Dendritic cell treated with granulocyte-macrophage colony-stimulating factor and Interleukin-4, amounts not matched to agents 40 ng/mL and 50 ng/mL, for 4 days (primary cell): ENCODE measurements at regions not wholly inside any gene's neighbourhood (a gene's known extent, or its start where the extent isn't known, plus 50 kb on each side); places are given as distances from the start of the nearest gene placed in this dataset.

Experiments used
- H3K27ac Mint-ChIP-seq: one replicate; pipeline ENCODE4 v1.8.0; 2022; ENCODE audit warnings: mild to moderate bottlenecking, mixed read lengths
- H3K27me3 Mint-ChIP-seq: one replicate; pipeline ENCODE4 v1.8.0; 2022; ENCODE audit warnings: mild to moderate bottlenecking, mixed read lengths
- H3K36me3 Mint-ChIP-seq: one replicate; pipeline ENCODE4 v1.8.0; 2022; ENCODE audit warnings: low read depth, mixed read lengths
- H3K4me1 Mint-ChIP-seq: one replicate; pipeline ENCODE4 v1.8.0; 2022; ENCODE audit warnings: low read depth, mixed read lengths
- H3K4me3 Mint-ChIP-seq: one replicate; pipeline ENCODE4 v1.8.0; 2022; ENCODE audit warnings: mild to moderate bottlenecking, moderate library complexity, mixed read lengths
- H3K9me3 Mint-ChIP-seq: one replicate; pipeline ENCODE4 v1.8.0; 2022; ENCODE audit warnings: mixed read lengths
- intact Hi-C: fragments of 100-400 bp; cut with micrococcal nuclease; formaldehyde crosslinking; loops from one replicate; pipeline ENCODE4 v1.15.0; 2022

DNA sequence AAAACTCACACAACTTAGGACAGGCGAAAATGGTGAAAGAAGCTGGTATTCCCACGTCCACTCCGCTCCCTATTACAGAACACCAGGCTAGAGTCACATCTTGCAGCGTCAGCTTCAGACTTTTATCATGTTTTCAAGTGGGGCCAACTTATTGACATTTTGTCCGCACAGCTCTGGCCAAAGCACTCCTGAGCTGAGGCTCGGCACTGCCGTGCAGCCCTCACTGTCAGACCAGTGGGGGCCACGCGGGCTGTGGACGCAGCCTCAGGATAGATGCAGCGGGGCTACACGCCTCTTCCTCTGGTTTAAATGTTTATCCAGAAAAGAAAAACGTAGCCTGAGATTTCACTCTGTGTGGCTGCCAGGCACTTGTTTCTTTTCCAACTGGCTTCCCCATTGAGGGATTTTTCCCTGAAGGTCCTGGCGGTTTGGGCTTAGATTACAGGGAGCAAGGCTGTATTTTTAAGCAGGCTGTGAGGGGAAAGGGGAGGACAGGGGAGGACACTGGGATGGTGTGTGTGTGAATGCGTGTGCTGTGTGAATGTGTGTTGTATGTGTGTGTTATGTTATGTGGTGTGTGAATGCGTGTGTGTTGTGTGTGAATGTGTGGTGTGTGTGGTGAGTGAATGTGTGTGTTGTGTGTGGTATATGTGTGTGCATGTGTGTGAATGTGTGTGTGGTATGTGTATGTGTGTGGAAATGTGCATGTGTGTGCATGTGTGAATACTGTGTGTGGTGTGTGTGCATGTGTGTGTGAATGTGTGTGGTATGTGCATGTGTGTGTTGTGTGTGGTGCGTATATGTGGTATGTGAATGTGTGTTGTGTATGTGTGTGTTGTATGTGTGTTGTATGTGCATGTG lies 267.6 kb downstream of the DCDC2C start:
- no peaks in the 10 kb centered on the region for H3K9me3 Mint-ChIP-seq
- no peaks in the 10 kb centered on the region for H3K4me1 Mint-ChIP-seq
- no peaks in the 10 kb centered on the region for H3K36me3 Mint-ChIP-seq
- H3K4me3 Mint-ChIP-seq = no peak overlapping the region
- intact Hi-C loops = no loop called here
- H3K27me3 Mint-ChIP-seq = no peaks in the 10 kb centered on the region
- no peak overlapping the region for H3K27ac Mint-ChIP-seq

- Mint-ChIP-seq H3K9me3 (no peaks in the 10 kb centered on the region), H3K36me3 (no peaks in the 10 kb centered on the region), H3K27me3 (no peaks in the 10 kb centered on the region), H3K4me3 (no peak overlapping the region), H3K4me1 (no peaks in the 10 kb centered on the region), H3K27ac (no peak overlapping the region)
- intact Hi-C loops = no loop called here
Measured at GRCh38 chr2:3971652-3972192, 268.3 kb downstream of the DCDC2C start.

- intact Hi-C loops = no loop called here
Measured at GRCh38 chr2:3972377-3972776, 269.0 kb downstream of the DCDC2C start.

DNA sequence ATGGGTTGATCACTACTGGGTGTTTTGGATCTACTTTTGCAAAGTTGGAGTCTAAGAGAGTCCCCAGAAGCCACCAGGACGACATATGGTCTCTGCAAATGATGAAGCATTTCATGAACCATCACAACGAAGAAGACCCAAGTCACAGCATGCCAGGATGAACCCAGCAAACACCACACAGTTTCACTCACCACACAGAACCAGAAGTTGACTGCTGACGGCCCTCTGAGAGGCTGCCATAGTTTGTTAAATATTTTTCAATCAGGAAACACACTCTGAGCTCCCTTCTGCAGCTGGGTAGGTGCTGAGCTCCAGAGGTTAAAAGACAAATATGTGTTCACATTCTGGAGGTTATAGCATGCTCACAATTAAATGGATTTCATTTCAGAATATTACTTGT lies 271.4 kb downstream of the DCDC2C start:
- no peaks in the 10 kb centered on the region for H3K36me3 Mint-ChIP-seq
- no peaks in the 10 kb centered on the region for H3K27me3 Mint-ChIP-seq
- no peaks in the 10 kb centered on the region for H3K4me1 Mint-ChIP-seq
- no peak overlapping the region for H3K4me3 Mint-ChIP-seq
- no peak overlapping the region for H3K27ac Mint-ChIP-seq
- H3K9me3 Mint-ChIP-seq = no peaks in the 10 kb centered on the region
- intact Hi-C loops = no loop called here

More at GRCh38 chr2:3972377-3972776, 269.0 kb downstream of the DCDC2C start:
- H3K27me3 Mint-ChIP-seq = no peaks in the 10 kb centered on the region
- H3K9me3 Mint-ChIP-seq = no peaks in the 10 kb centered on the region
- no peak overlapping the region for H3K4me3 Mint-ChIP-seq
- no peaks in the 10 kb centered on the region for H3K4me1 Mint-ChIP-seq
- no peak overlapping the region for H3K27ac Mint-ChIP-seq
- H3K36me3 Mint-ChIP-seq = no peaks in the 10 kb centered on the region

GRCh38 chr2:3981446-3981987 lies 278.1 kb downstream of the DCDC2C start:
- no peak overlapping the region for H3K27ac Mint-ChIP-seq
- no peaks in the 10 kb centered on the region for H3K36me3 Mint-ChIP-seq
- H3K4me3 Mint-ChIP-seq = no peak overlapping the region
- H3K4me1 Mint-ChIP-seq = no peaks in the 10 kb centered on the region
- intact Hi-C loops = no loop called here
- H3K9me3 Mint-ChIP-seq = no peaks in the 10 kb centered on the region
- no peaks in the 10 kb centered on the region for H3K27me3 Mint-ChIP-seq

- Mint-ChIP-seq H3K4me1 (no peaks in the 10 kb centered on the region), H3K9me3 (no peaks in the 10 kb centered on the region), H3K36me3 (no peaks in the 10 kb centered on the region), H3K27me3 (no peaks in the 10 kb centered on the region), H3K27ac (no peak overlapping the region), H3K4me3 (no peak overlapping the region)
- intact Hi-C loops = no loop called here
Measured at GRCh38 chr2:3982160-3982559, 278.8 kb downstream of the DCDC2C start.

DNA sequence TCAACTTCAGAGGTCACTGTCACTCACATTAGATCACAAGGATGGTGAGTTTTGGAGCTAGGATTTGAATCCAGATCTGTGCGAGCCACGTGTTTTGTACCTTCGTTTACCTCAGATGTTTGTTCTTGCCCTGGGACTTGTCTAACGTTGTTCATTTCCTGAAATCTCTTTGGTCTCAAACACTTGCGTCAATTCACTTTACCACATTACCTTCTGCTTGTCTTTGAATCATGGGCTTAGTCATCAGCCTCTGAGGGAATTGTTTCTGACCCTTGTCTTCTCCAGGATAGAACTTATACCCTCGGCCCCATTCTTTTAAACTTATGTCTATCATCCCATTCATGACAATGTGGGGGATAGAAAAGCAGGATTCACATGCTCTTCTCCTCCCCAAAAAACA lies 282.7 kb downstream of the DCDC2C start:
- H3K27ac Mint-ChIP-seq = no peak overlapping the region
- H3K9me3 Mint-ChIP-seq = peaks cover 21% of the 10 kb centered on the region
- H3K27me3 Mint-ChIP-seq = no peaks in the 10 kb centered on the region
- no peaks in the 10 kb centered on the region for H3K36me3 Mint-ChIP-seq
- H3K4me3 Mint-ChIP-seq = no peak overlapping the region
- intact Hi-C loops = no loop called here
- H3K4me1 Mint-ChIP-seq = no peaks in the 10 kb centered on the region

DNA sequence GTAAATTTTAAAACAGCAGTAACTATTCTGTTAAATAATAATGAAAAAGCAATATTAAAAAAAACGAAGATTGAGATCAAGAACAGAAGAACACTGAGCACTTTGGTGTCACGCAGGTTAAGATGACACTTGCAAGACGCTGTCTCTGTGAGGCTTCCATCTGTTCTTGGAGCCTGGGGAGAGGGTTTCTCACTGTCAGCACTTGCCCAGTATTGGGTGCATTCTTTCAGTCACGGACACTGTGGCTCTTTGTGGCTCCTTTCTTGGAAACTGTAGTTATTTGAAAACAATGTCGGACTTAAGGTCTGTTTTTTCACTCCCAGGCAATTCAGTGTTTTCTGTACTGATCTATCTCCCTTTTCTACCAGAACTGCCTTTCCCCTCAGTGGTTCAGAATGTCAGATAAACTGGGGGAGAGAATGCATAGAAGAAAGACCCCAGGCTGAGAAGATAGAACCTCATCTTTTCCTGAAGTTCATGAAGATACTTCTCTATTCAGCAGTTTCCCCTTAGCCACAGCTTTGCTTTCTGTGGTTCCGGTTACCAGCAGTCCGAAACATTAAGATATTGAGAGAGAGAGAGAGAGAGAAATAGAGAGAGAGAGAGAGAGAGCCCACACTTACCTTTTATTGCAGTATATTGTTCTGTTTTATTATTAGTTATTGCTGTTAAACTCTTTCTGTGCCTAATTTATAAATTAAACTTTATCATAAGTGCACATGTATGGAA lies 283.3 kb downstream of the DCDC2C start:
- no peaks in the 10 kb centered on the region for H3K36me3 Mint-ChIP-seq
- H3K4me1 Mint-ChIP-seq = no peaks in the 10 kb centered on the region
- H3K27ac Mint-ChIP-seq = no peak overlapping the region
- H3K27me3 Mint-ChIP-seq = no peaks in the 10 kb centered on the region
- intact Hi-C loops = no loop called here
- H3K9me3 Mint-ChIP-seq = peaks cover 27% of the 10 kb centered on the region
- H3K4me3 Mint-ChIP-seq = no peak overlapping the region

- no peaks in the 10 kb centered on the region for H3K4me1 Mint-ChIP-seq
Measured at GRCh38 chr2:4002841-4003403, 299.5 kb downstream of the DCDC2C start.

GRCh38 chr2:4012197-4012596 lies 308.8 kb downstream of the DCDC2C start:
- Mint-ChIP-seq H3K9me3 (peaks cover 51% of the 10 kb centered on the region), H3K4me3 (no peak overlapping the region), H3K27ac (no peak overlapping the region), H3K27me3 (no peaks in the 10 kb centered on the region), H3K36me3 (no peaks in the 10 kb centered on the region), H3K4me1 (no peaks in the 10 kb centered on the region)
- intact Hi-C loops = no loop called here

More at GRCh38 chr2:4002841-4003403, 299.5 kb downstream of the DCDC2C start:
- Mint-ChIP-seq H3K27me3 (no peaks in the 10 kb centered on the region), H3K9me3 (peaks cover 11% of the 10 kb centered on the region), H3K4me3 (no peak overlapping the region), H3K27ac (no peak overlapping the region), H3K36me3 (no peaks in the 10 kb centered on the region)
- intact Hi-C loops = no loop called here

GRCh38 chr2:4018535-4018934 lies 315.2 kb downstream of the DCDC2C start:
- intact Hi-C loops = no loop called here
- H3K27me3 Mint-ChIP-seq = no peaks in the 10 kb centered on the region
- H3K4me3 Mint-ChIP-seq = no peak overlapping the region
- H3K9me3 Mint-ChIP-seq = peaks cover 47% of the 10 kb centered on the region
- no peak overlapping the region for H3K27ac Mint-ChIP-seq
- no peaks in the 10 kb centered on the region for H3K36me3 Mint-ChIP-seq
- no peaks in the 10 kb centered on the region for H3K4me1 Mint-ChIP-seq

GRCh38 chr2:4020153-4020552 lies 316.8 kb downstream of the DCDC2C start:
- no peaks in the 10 kb centered on the region for H3K27me3 Mint-ChIP-seq
- no peaks in the 10 kb centered on the region for H3K36me3 Mint-ChIP-seq
- no peak overlapping the region for H3K27ac Mint-ChIP-seq
- H3K4me1 Mint-ChIP-seq = no peaks in the 10 kb centered on the region
- no peak overlapping the region for H3K4me3 Mint-ChIP-seq
- intact Hi-C loops = no loop called here
- peaks cover 44% of the 10 kb centered on the region for H3K9me3 Mint-ChIP-seq

GRCh38 chr2:4020649-4021048 lies 317.3 kb downstream of the DCDC2C start:
- H3K4me3 Mint-ChIP-seq = no peak overlapping the region
- H3K36me3 Mint-ChIP-seq = no peaks in the 10 kb centered on the region
- H3K27me3 Mint-ChIP-seq = no peaks in the 10 kb centered on the region
- no peak overlapping the region for H3K27ac Mint-ChIP-seq
- H3K9me3 Mint-ChIP-seq = peaks cover 44% of the 10 kb centered on the region
- H3K4me1 Mint-ChIP-seq = no peaks in the 10 kb centered on the region
- intact Hi-C loops = no loop called here

GRCh38 chr2:4024605-4025004 lies 321.2 kb downstream of the DCDC2C start:
- H3K4me1 Mint-ChIP-seq = no peaks in the 10 kb centered on the region
- no peaks in the 10 kb centered on the region for H3K27me3 Mint-ChIP-seq

More at GRCh38 chr2:4024605-4025004, 321.2 kb downstream of the DCDC2C start:
- intact Hi-C loops = no loop called here
- Mint-ChIP-seq H3K9me3 (peaks cover 35% of the 10 kb centered on the region), H3K4me3 (no peak overlapping the region), H3K27ac (no peak overlapping the region), H3K36me3 (no peaks in the 10 kb centered on the region)
